NB4 (cell line): ENCODE measurements at regions not wholly inside any gene's neighbourhood (a gene's known extent, or its start where the extent isn't known, plus 50 kb on each side); places are given as distances from the start of the nearest gene placed in this dataset.
"Not testable (repeated sequence)": the region's sequence is repeated elsewhere in the genome, so short reads cannot be mapped to it uniquely, and the experiment has no call there.

Experiments used
- DNase-seq: peaks from one replicate; pipeline ENCODE4 v3.0.0; 2010; ENCODE audit warnings: low read depth
- H3K4me3 ChIP-seq: one replicate; pipeline ENCODE4 v1.5.1; 2011; ENCODE audit warnings: mild to moderate bottlenecking, low read depth, low read length, moderate library complexity
- CTCF ChIP-seq: IDR thresholded peaks from one replicate; pipeline ENCODE4 v1.5.1; 2012; ENCODE audit warnings: low read depth, low read length
- MAX ChIP-seq: IDR thresholded peaks from 2 replicates; pipeline ENCODE4 v1.6.1; 2011; ENCODE audit warnings: low read depth, low read length
- MYC ChIP-seq: IDR thresholded peaks from 2 replicates; pipeline ENCODE4 v1.6.1; 2011; ENCODE audit warnings: low read depth, low read length
- POLR2A ChIP-seq: IDR thresholded peaks from 2 replicates; pipeline ENCODE4 v1.6.1; 2011; ENCODE audit warnings: mild to moderate bottlenecking; ENCODE audit not compliant: insufficient read length; ENCODE audit errors: extremely low read depth

GRCh38 chr2:160822006-160822405, 328.4 kb upstream of the RBMS1 start:
- H3K4me3 ChIP-seq = no peak overlapping the region
- TF ChIP-seq MAX = no peak
- TF ChIP-seq POLR2A = no peak
- no peak for TF ChIP-seq CTCF
- no peak for TF ChIP-seq MYC
- DNase-seq = no peak

- no peak for DNase-seq
- TF ChIP-seq CTCF = no peak
- TF ChIP-seq POLR2A = no peak
- TF ChIP-seq MYC = no peak
- TF ChIP-seq MAX = no peak
- no peak overlapping the region for H3K4me3 ChIP-seq
Observed at GRCh38 chr2:160825433-160825832, 331.8 kb upstream of the RBMS1 start.

- no peak overlapping the region for H3K4me3 ChIP-seq
- DNase-seq = no peak
- TF ChIP-seq MAX = no peak
- no peak for TF ChIP-seq POLR2A
- TF ChIP-seq CTCF = no peak
- no peak for TF ChIP-seq MYC
Observed at GRCh38 chr2:160826496-160826895, 332.9 kb upstream of the RBMS1 start.

- DNase-seq = no peak
- H3K4me3 ChIP-seq = no peak overlapping the region
- TF ChIP-seq CTCF (no peak), POLR2A (no peak), MAX (no peak), MYC (no peak)
Observed at GRCh38 chr2:160828076-160828475, 332.2 kb upstream of the TANK start.

GRCh38 chr2:160832381-160832780, 327.8 kb upstream of the TANK start:
- not testable (repeated sequence) for DNase-seq, H3K4me3 ChIP-seq

- no peak for DNase-seq
- H3K4me3 ChIP-seq = no peak overlapping the region
- no peak for TF ChIP-seq CTCF
- TF ChIP-seq MAX = no peak
- TF ChIP-seq POLR2A = no peak
- no peak for TF ChIP-seq MYC
Observed at GRCh38 chr2:160835166-160835565, 325.1 kb upstream of the TANK start.
